Neural cell (in vitro differentiated cells): ENCODE measurements at regions not wholly inside any gene's neighbourhood (a gene's known extent, or its start where the extent isn't known, plus 50 kb on each side); places are given as distances from the start of the nearest gene placed in this dataset.

ENCODE experiments used
- EP300 ChIP-seq: fragments of 450-650 bp; conservative IDR thresholded peaks from 2 replicates; pipeline ENCODE4 v1.6.1; 2014; ENCODE audit warnings: antibody characterized with exemption, mild to moderate bottlenecking, moderate library complexity; ENCODE audit not compliant: poor library complexity, severe bottlenecking
- EZH2 ChIP-seq: fragments of 200-600, 300-800 bp; shearing (Covaris generic), sonication (generic); IDR thresholded peaks from 2 replicates; pipeline ENCODE4 v1.6.1; 2014; ENCODE audit warnings: antibody characterized with exemption, low read length, borderline replicate concordance, mild to moderate bottlenecking; ENCODE audit not compliant: insufficient read depth, poor library complexity, severe bottlenecking
- MXI1 ChIP-seq: fragments of 450-650 bp; conservative IDR thresholded peaks from 2 replicates; pipeline ENCODE4 v1.6.1; 2014; ENCODE audit warnings: antibody characterized with exemption, mild to moderate bottlenecking; ENCODE audit not compliant: poor library complexity, severe bottlenecking
- POLR2AphosphoS5 ChIP-seq: IDR thresholded peaks from 2 replicates; pipeline ENCODE4 v1.6.1; 2012
- RAD21 ChIP-seq: fragments of 450-650 bp; conservative IDR thresholded peaks from 2 replicates; pipeline ENCODE4 v1.6.1; 2014; ENCODE audit warnings: antibody characterized with exemption, mild to moderate bottlenecking, moderate library complexity
- SMC3 ChIP-seq: fragments of 450-650 bp; conservative IDR thresholded peaks from 2 replicates; pipeline ENCODE4 v1.6.1; 2014; ENCODE audit warnings: antibody characterized with exemption, mild to moderate bottlenecking, moderate library complexity; ENCODE audit not compliant: poor library complexity
- TF ChIP-seq, protein P1 (sequence below): fragments of 450-650 bp; IDR thresholded peaks from 2 replicates; pipeline ENCODE4 v1.5.1; 2014; ENCODE audit warnings: antibody characterized with exemption, mild to moderate bottlenecking, moderate library complexity; ENCODE audit not compliant: poor library complexity, severe bottlenecking
- TF ChIP-seq, protein P2 (sequence below): IDR thresholded peaks from 2 replicates; pipeline ENCODE4 v1.6.1; 2012; ENCODE audit warnings: borderline replicate concordance

DNA sequence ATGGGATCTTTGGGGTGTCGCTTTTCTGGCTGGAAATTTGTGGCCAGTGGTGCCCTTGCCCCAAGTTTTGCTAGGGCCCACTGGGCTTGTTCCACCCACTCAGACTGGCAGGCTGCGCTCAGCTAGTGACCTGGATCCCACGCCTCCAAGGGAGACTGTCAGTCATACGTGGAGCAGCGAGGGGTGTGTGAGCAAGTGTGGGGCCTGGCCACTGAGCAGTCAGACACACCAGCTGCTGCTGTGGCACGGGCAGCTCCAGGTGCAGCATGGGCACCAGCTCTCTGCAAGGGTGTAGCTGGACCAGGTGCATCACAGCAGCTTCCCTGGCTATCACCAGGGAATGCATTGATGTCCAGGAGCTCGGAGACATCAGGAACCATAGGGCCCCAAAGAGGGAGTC, 327.0 kb downstream of the NR4A2 start:
- TF ChIP-seq, protein P1, sequence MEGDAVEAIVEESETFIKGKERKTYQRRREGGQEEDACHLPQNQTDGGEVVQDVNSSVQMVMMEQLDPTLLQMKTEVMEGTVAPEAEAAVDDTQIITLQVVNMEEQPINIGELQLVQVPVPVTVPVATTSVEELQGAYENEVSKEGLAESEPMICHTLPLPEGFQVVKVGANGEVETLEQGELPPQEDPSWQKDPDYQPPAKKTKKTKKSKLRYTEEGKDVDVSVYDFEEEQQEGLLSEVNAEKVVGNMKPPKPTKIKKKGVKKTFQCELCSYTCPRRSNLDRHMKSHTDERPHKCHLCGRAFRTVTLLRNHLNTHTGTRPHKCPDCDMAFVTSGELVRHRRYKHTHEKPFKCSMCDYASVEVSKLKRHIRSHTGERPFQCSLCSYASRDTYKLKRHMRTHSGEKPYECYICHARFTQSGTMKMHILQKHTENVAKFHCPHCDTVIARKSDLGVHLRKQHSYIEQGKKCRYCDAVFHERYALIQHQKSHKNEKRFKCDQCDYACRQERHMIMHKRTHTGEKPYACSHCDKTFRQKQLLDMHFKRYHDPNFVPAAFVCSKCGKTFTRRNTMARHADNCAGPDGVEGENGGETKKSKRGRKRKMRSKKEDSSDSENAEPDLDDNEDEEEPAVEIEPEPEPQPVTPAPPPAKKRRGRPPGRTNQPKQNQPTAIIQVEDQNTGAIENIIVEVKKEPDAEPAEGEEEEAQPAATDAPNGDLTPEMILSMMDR: no peak
- TF ChIP-seq EZH2 (no peak), MXI1 (no peak), SMC3 (no peak), EP300 (no peak), POLR2AphosphoS5 (no peak), RAD21 (no peak)
- TF ChIP-seq, protein P2, sequence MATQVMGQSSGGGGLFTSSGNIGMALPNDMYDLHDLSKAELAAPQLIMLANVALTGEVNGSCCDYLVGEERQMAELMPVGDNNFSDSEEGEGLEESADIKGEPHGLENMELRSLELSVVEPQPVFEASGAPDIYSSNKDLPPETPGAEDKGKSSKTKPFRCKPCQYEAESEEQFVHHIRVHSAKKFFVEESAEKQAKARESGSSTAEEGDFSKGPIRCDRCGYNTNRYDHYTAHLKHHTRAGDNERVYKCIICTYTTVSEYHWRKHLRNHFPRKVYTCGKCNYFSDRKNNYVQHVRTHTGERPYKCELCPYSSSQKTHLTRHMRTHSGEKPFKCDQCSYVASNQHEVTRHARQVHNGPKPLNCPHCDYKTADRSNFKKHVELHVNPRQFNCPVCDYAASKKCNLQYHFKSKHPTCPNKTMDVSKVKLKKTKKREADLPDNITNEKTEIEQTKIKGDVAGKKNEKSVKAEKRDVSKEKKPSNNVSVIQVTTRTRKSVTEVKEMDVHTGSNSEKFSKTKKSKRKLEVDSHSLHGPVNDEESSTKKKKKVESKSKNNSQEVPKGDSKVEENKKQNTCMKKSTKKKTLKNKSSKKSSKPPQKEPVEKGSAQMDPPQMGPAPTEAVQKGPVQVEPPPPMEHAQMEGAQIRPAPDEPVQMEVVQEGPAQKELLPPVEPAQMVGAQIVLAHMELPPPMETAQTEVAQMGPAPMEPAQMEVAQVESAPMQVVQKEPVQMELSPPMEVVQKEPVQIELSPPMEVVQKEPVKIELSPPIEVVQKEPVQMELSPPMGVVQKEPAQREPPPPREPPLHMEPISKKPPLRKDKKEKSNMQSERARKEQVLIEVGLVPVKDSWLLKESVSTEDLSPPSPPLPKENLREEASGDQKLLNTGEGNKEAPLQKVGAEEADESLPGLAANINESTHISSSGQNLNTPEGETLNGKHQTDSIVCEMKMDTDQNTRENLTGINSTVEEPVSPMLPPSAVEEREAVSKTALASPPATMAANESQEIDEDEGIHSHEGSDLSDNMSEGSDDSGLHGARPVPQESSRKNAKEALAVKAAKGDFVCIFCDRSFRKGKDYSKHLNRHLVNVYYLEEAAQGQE: no peak
